IMR-90 (cell line): ENCODE measurements at regions not wholly inside any gene's neighbourhood (a gene's known extent, or its start where the extent isn't known, plus 50 kb on each side); places are given as distances from the start of the nearest gene placed in this dataset.

Experiments used
- ATAC-seq: fragments of 200-7000 bp; cut with Tn5 transposase; 2 replicates; pipeline ENCODE4 v1.9.1; 2020; ENCODE audit warnings: low read depth, mild to moderate bottlenecking, moderate library complexity
- BruUV-seq: library from RNA; stranded (reverse); fragments of 400-500 nt; replicated peaks from 2 replicates; lab custom pipeline; 2021; lab: Mats Ljungman, UMichigan
- CTCF ChIA-PET: fragments of 300-600 bp; formaldehyde crosslinking; extraction: SDS; loops from one replicate; lab custom pipeline; 2021; ENCODE audit warnings: antibody characterized with exemption; lab: Yijun Ruan, JAX
- POLR2A ChIA-PET: fragments of 300-600 bp; sonication (Branson Sonifier 250); formaldehyde crosslinking; loops from one replicate; lab custom pipeline; 2022; ENCODE audit warnings: antibody characterized with exemption; ENCODE audit not compliant: unreplicated experiment; lab: Charles Lee
- DNase-seq: peaks from one replicate; pipeline ENCODE4 v3.0.0; 2013
- H2AFZ ChIP-seq: replicated peaks from 2 replicates; pipeline ENCODE3; 2013; ENCODE audit warnings: low read length, mild to moderate bottlenecking; ENCODE audit not compliant: poor library complexity
- H2AK5ac ChIP-seq: 2 replicates; pipeline ENCODE4 v1.6.1; 2013; ENCODE audit warnings: low read depth, low read length, inconsistent platforms
- H2AK9ac ChIP-seq: replicated peaks from 2 replicates; pipeline ENCODE3; 2013; ENCODE audit warnings: mild to moderate bottlenecking, low read depth, low read length, moderate library complexity; ENCODE audit not compliant: poor library complexity
- H2BK120ac ChIP-seq: 2 replicates; pipeline ENCODE4 v1.6.1; 2013; ENCODE audit warnings: low read depth, low read length, inconsistent platforms
- H2BK15ac ChIP-seq: 3 replicates; pipeline ENCODE4 v1.6.1; 2013; ENCODE audit warnings: low read depth, low read length, inconsistent platforms
- H2BK20ac ChIP-seq: 2 replicates; pipeline ENCODE4 v1.6.1; 2013; ENCODE audit warnings: low read depth, mild to moderate bottlenecking, inconsistent platforms, low read length, moderate library complexity
- H2BK5ac ChIP-seq: 2 replicates; pipeline ENCODE4 v1.6.1; 2013; ENCODE audit warnings: mild to moderate bottlenecking, low read depth, low read length, inconsistent platforms; ENCODE audit not compliant: poor library complexity, severe bottlenecking
- H3K14ac ChIP-seq: replicated peaks from 2 replicates; pipeline ENCODE4 v1.6.1; 2013; ENCODE audit warnings: low read depth, low read length, inconsistent platforms
- H3K18ac ChIP-seq: 2 replicates; pipeline ENCODE4 v1.6.1; 2013; ENCODE audit warnings: low read depth, low read length, control low read depth
- H3K23ac ChIP-seq: 2 replicates; pipeline ENCODE4 v1.6.1; 2013; ENCODE audit warnings: low read depth, low read length, inconsistent platforms
- H3K27ac ChIP-seq: 2 replicates; pipeline ENCODE4 v1.5.1; 2013; ENCODE audit warnings: mild to moderate bottlenecking, control low read depth, low read length; ENCODE audit not compliant: insufficient read depth
- H3K27me3 ChIP-seq: 2 replicates; pipeline ENCODE4 v1.6.1; 2013; ENCODE audit warnings: low read length; ENCODE audit not compliant: control insufficient read depth, insufficient read depth
- H3K36me3 ChIP-seq: 2 replicates; pipeline ENCODE4 v1.6.1; 2013; ENCODE audit warnings: low read length, mixed read lengths; ENCODE audit not compliant: control insufficient read depth, insufficient read depth
- H3K4ac ChIP-seq: 2 replicates; pipeline ENCODE4 v1.6.1; 2013; ENCODE audit warnings: low read depth, low read length, inconsistent platforms
- H3K4me1 ChIP-seq: 2 replicates; pipeline ENCODE4 v1.6.1; 2013; ENCODE audit warnings: low read length, mixed read lengths; ENCODE audit not compliant: control insufficient read depth, insufficient read depth
- H3K4me2 ChIP-seq: 2 replicates; pipeline ENCODE4 v1.6.1; 2013; ENCODE audit warnings: low read depth, mild to moderate bottlenecking, control low read depth, low read length, moderate library complexity
- H3K4me3 ChIP-seq: 2 replicates; pipeline ENCODE4 v1.5.1; 2013; ENCODE audit warnings: low read depth, mild to moderate bottlenecking, control low read depth, low read length, moderate library complexity; ENCODE audit not compliant: insufficient read depth
- H3K56ac ChIP-seq: 2 replicates; pipeline ENCODE4 v1.6.1; 2013; ENCODE audit warnings: low read length, inconsistent platforms; ENCODE audit not compliant: insufficient read depth; ENCODE audit errors: extremely low read depth
- H3K79me1 ChIP-seq, 2 experiments: 2 replicates each; pipeline ENCODE4 v1.6.1; 2013; ENCODE audit warnings: low read length in 2 of 2, inconsistent platforms in 1 of 2, low read depth in 1 of 2
- H3K9ac ChIP-seq: 2 replicates; pipeline ENCODE4 v1.6.1; 2013; ENCODE audit warnings: low read depth, low read length, control low read depth
- H3K9me1 ChIP-seq: 2 replicates; pipeline ENCODE4 v1.6.1; 2013; ENCODE audit warnings: low read length, inconsistent platforms; ENCODE audit not compliant: insufficient read depth
- H3K9me3 ChIP-seq: 2 replicates; pipeline ENCODE4 v1.6.1; 2013; ENCODE audit warnings: low read length; ENCODE audit not compliant: control insufficient read depth, insufficient read depth
- H4K20me1 ChIP-seq: 2 replicates; pipeline ENCODE4 v1.6.1; 2013; ENCODE audit warnings: low read length, inconsistent platforms; ENCODE audit not compliant: insufficient read depth
- H4K5ac ChIP-seq: 2 replicates; pipeline ENCODE4 v1.6.1; 2013; ENCODE audit warnings: mild to moderate bottlenecking, low read depth, low read length, control low read depth
- H4K8ac ChIP-seq, 2 experiments: 2 replicates each; pipeline ENCODE4 v1.6.1; 2013; ENCODE audit warnings: low read depth in 2 of 2, low read length in 2 of 2, control low read depth in 1 of 2, inconsistent platforms in 1 of 2
- H4K91ac ChIP-seq: 2 replicates; pipeline ENCODE4 v1.6.1; 2013; ENCODE audit warnings: low read depth, low read length, inconsistent platforms; ENCODE audit not compliant: insufficient read depth
- FOS ChIP-seq: fragments of 150-350 bp; IDR thresholded peaks from 2 replicates; pipeline ENCODE4 v1.6.1; 2016; ENCODE audit warnings: low read depth, low read length
- MXI1 ChIP-seq: IDR thresholded peaks from 2 replicates; pipeline ENCODE4 v1.6.1; 2012; ENCODE audit warnings: low read depth, mild to moderate bottlenecking, low read length, moderate library complexity, borderline replicate concordance
- dilution Hi-C: fragments of 300-500 bp; cut with HindIII; formaldehyde crosslinking; loops from one replicate; pipeline ENCODE4 v1.14.3; 2018; ENCODE audit warnings: low sequenced_read_pairs; ENCODE audit not compliant: unreplicated experiment
- in situ Hi-C: fragments of 300-500 bp; cut with MboI; formaldehyde crosslinking; loops from 3 replicates; pipeline ENCODE4 v1.14.3; 2019; ENCODE audit warnings: low sequenced_read_pairs, inconsistent platforms, mixed read lengths
- intact Hi-C: fragments of 100-400 bp; cut with micrococcal nuclease; formaldehyde crosslinking; loops from 2 replicates; pipeline ENCODE4 v1.10.0; 2022

- Histone ChIP-seq H4K5ac (no peak overlapping the region), H3K14ac (no peak overlapping the region), H3K4me3 (no peak overlapping the region), H3K36me3 (no peaks in the 10 kb centered on the region), H3K27me3 (no peaks in the 10 kb centered on the region), H3K4ac (no peak overlapping the region), H3K9me3 (peaks cover 5% of the 10 kb centered on the region; the same call in 1 of the 2 replicates), H4K20me1 (no peaks in the 10 kb centered on the region), H2BK15ac (no peak overlapping the region), H3K27ac (no peak overlapping the region), H2BK5ac (no peak overlapping the region), H3K9ac (no peak overlapping the region), H3K18ac (no peak overlapping the region), H4K91ac (no peak overlapping the region), H3K9me1 (no peaks in the 10 kb centered on the region), H2AFZ (no peak overlapping the region), H4K8ac (no peak overlapping the region), H3K23ac (no peak overlapping the region), H2AK5ac (no peak overlapping the region), H2BK120ac (no peak overlapping the region), H3K79me1 (no peaks in the 10 kb centered on the region), H3K56ac (no peak overlapping the region), H3K4me2 (no peak overlapping the region), H2BK20ac (no peak overlapping the region), H2AK9ac (no peak overlapping the region), H3K4me1 (no peaks in the 10 kb centered on the region)
- BruUV-seq, result no TSS peak
- no peak for TF ChIP-seq MXI1
- no peak for TF ChIP-seq FOS
- ChIA-PET POLR2A (no interaction called here), CTCF (no interaction called here)
- DNase-seq (no peak), ATAC-seq (no peak)
- in situ Hi-C loops, result no loop called here
- intact Hi-C loops, result no loop called here
- dilution Hi-C loops, result no loop called here
Measured at GRCh38 chr6:67190733-67191132, 1444.3 kb upstream of the ADGRB3 start.
